ENCODE measurements at regions not wholly inside any gene's neighbourhood (a gene's known extent, or its start where the extent isn't known, plus 50 kb on each side); places are given as distances from the start of the nearest gene placed in this dataset.

GRCh38 chr10:29766753-29767152, 132.0 kb upstream of the SVIL start (continued):
- TF ChIP-seq ZBTB42 (CRISPR knock-in tag; IDR thresholded peaks at IDR 0.05), result no peak
- no peak for TF ChIP-seq TBL1XR1 (IDR thresholded peaks at IDR 0.05; ENCODE audit: borderline replicate concordance, low read length, partially characterized antibody)
- TF ChIP-seq ZNF414 (CRISPR knock-in tag; IDR thresholded peaks at IDR 0.05), result no peak
- TF ChIP-seq MED1 (CRISPR knock-in tag; IDR thresholded peaks at IDR 0.05), result no peak
- TF ChIP-seq ZFP91 (CRISPR knock-in tag; IDR thresholded peaks at IDR 0.05; ENCODE audit: borderline replicate concordance), result no peak
- TF ChIP-seq ZFP37 (CRISPR knock-in tag; IDR thresholded peaks at IDR 0.05; ENCODE audit: borderline replicate concordance), result no peak
- no peak for TF ChIP-seq ZBTB26 (CRISPR knock-in tag; IDR thresholded peaks at IDR 0.05; ENCODE audit: borderline replicate concordance)

- Histone ChIP-seq H3K9ac (ENCODE audit: insufficient read depth, low read depth, low read length) (no peak overlapping the region), H3K79me2 (ENCODE audit: insufficient read depth, low read length) (no peaks in the 10 kb centered on the region), H3K4me1 (ENCODE audit: insufficient read depth, low read length) (peaks cover 6% of the 10 kb centered on the region), H3K27me3 (ENCODE audit: control insufficient read depth in 1 of 2, insufficient read depth in 2 of 2, low read length in 2 of 2) (no peaks in the 10 kb centered on the region), H3K36me3 (replicated peaks in 1 of 2; ENCODE audit: control insufficient read depth in 1 of 2, insufficient read depth in 2 of 2, low read length in 2 of 2) (no peaks in the 10 kb centered on the region), H2AFZ (ENCODE audit: low read length) (no peak overlapping the region), H4K20me1 (ENCODE audit: insufficient read depth, low read length) (no peaks in the 10 kb centered on the region), H3K4me3 (replicated peaks in 1 of 3; ENCODE audit: insufficient read depth in 1 of 3, low read depth in 2 of 3, low read length in 3 of 3) (no peak overlapping the region), H3K9me3 (ENCODE audit: low read length) (no peaks in the 10 kb centered on the region), H3K4me2 (ENCODE audit: low read depth, low read length) (no peak overlapping the region), H3K27ac (ENCODE audit: extremely low read length, insufficient read depth, low read length) (no peak overlapping the region)
- in situ Hi-C loops (cut with HindIII; ENCODE audit: extremely low pct_ligation_motif_present, low pct_unique_long_range_greater_than_20kb) (no loop called here), intact Hi-C loops (cut with micrococcal nuclease; ENCODE audit: unreplicated experiment) (no loop called here)
- WGBS (ENCODE audit: low lambda C conversion rate), result 31% methylated on average over 2 of the region's 2 CpGs
- TF ChIP-seq TERF1 (CRISPR knock-in tag; IDR thresholded peaks at IDR 0.05), result no peak
- no peak for TF ChIP-seq RBM39 (IDR thresholded peaks at IDR 0.05; ENCODE audit: low read depth, low read length, poor library complexity, severe bottlenecking)
- no peak for TF ChIP-seq ZNF264 (CRISPR knock-in tag; IDR thresholded peaks at IDR 0.05)
- no peak for TF ChIP-seq KLF6 (CRISPR knock-in tag; IDR thresholded peaks at IDR 0.05)
- no peak for TF ChIP-seq SRSF9 (IDR thresholded peaks at IDR 0.05; ENCODE audit: borderline replicate concordance, insufficient read depth, low read depth, low read length, poor library complexity, severe bottlenecking)
- ChIA-PET POLR2A (no interaction called here), CTCF (ENCODE audit: low intra/inter-chr PET ratio, low total read pairs) (no interaction called here)
- no TSS peak for BruUV-seq (replicated peaks)
- FAIRE-seq, result no peak
- no peak for ATAC-seq
- DNase-seq (ENCODE audit: low spot score), result no peak
Observed at GRCh38 chr10:29765330-29765729, 130.6 kb upstream of the SVIL start.
